Osteoblast (primary cell): ENCODE measurements at regions not wholly inside any gene's neighbourhood (a gene's known extent, or its start where the extent isn't known, plus 50 kb on each side); places are given as distances from the start of the nearest gene placed in this dataset.

Experiments used
- DNase-seq: peaks from one replicate; pipeline ENCODE4 v3.0.0; 2011; ENCODE audit warnings: low spot score, mixed read lengths; ENCODE audit not compliant: insufficient read length; ENCODE audit errors: missing footprints
- H2AFZ ChIP-seq: 2 replicates; pipeline ENCODE4 v1.6.0; 2011; ENCODE audit warnings: mild to moderate bottlenecking, low read length
- H3K27ac ChIP-seq: 2 replicates; pipeline ENCODE4 v1.5.1; 2011; ENCODE audit warnings: mild to moderate bottlenecking, low read depth, low read length, moderate library complexity
- H3K27me3 ChIP-seq: 2 replicates; pipeline ENCODE4 v1.6.0; 2012; ENCODE audit warnings: mild to moderate bottlenecking, control low read depth, inconsistent platforms, low read length, moderate library complexity; ENCODE audit not compliant: insufficient read depth
- H3K36me3 ChIP-seq: 2 replicates; pipeline ENCODE4 v1.5.1; 2011; ENCODE audit warnings: mild to moderate bottlenecking, low read length, control low read depth, moderate library complexity; ENCODE audit not compliant: insufficient read depth
- H3K4me1 ChIP-seq: 2 replicates; pipeline ENCODE4 v1.5.1; 2011; ENCODE audit warnings: mild to moderate bottlenecking, low read length, control low read depth, moderate library complexity; ENCODE audit not compliant: insufficient read depth
- H3K4me2 ChIP-seq: 2 replicates; pipeline ENCODE4 v1.6.0; 2011; ENCODE audit warnings: mild to moderate bottlenecking, low read length; ENCODE audit not compliant: insufficient read depth
- H3K4me3 ChIP-seq: fragments of 200-600 bp; sonication (generic); 3 replicates; pipeline ENCODE4 v1.5.1; 2012; ENCODE audit warnings: mild to moderate bottlenecking, low read length, inconsistent platforms; ENCODE audit not compliant: insufficient read depth
- H3K79me2 ChIP-seq: 2 replicates; pipeline ENCODE4 v1.6.0; 2012; ENCODE audit warnings: mild to moderate bottlenecking, low read length, control low read depth, inconsistent platforms; ENCODE audit not compliant: insufficient read depth
- H3K9me3 ChIP-seq: 2 replicates; pipeline ENCODE4 v1.5.1; 2011; ENCODE audit warnings: low read depth, low read length, control low read depth
- H4K20me1 ChIP-seq: 2 replicates; pipeline ENCODE4 v1.6.0; 2012; ENCODE audit warnings: mild to moderate bottlenecking, low read length, control low read depth; ENCODE audit not compliant: insufficient read depth
- CTCF ChIP-seq: IDR thresholded peaks from 2 replicates; pipeline ENCODE4 v1.5.1; 2011; ENCODE audit warnings: mild to moderate bottlenecking, low read depth, low read length, moderate library complexity; ENCODE audit errors: extremely low read depth

GRCh38 chr3:153706706-153707105, 414.5 kb upstream of the ARHGEF26 start:
- Histone ChIP-seq H3K4me2 (no peak overlapping the region), H3K9me3 (no peaks in the 10 kb centered on the region), H3K79me2 (no peaks in the 10 kb centered on the region), H3K4me3 (no peak overlapping the region), H3K27ac (no peak overlapping the region), H2AFZ (no peak overlapping the region), H3K4me1 (no peaks in the 10 kb centered on the region), H3K36me3 (no peaks in the 10 kb centered on the region), H3K27me3 (no peaks in the 10 kb centered on the region), H4K20me1 (no peaks in the 10 kb centered on the region)
- DNase-seq: no peak
- no peak for TF ChIP-seq CTCF

- no peak for DNase-seq
- Histone ChIP-seq H4K20me1 (no peaks in the 10 kb centered on the region), H3K4me1 (no peaks in the 10 kb centered on the region), H3K27ac (no peak overlapping the region), H3K4me3 (no peak overlapping the region), H3K27me3 (no peaks in the 10 kb centered on the region), H2AFZ (no peak overlapping the region), H3K36me3 (no peaks in the 10 kb centered on the region), H3K4me2 (no peak overlapping the region), H3K79me2 (no peaks in the 10 kb centered on the region), H3K9me3 (no peaks in the 10 kb centered on the region)
- no peak for TF ChIP-seq CTCF
Measured at GRCh38 chr3:153714016-153714415, 407.2 kb upstream of the ARHGEF26 start.

GRCh38 chr3:153714588-153715290, 406.5 kb upstream of the ARHGEF26 start:
- DNase-seq: no peak
- Histone ChIP-seq H3K27me3 (no peaks in the 10 kb centered on the region), H3K27ac (no peak overlapping the region), H3K79me2 (no peaks in the 10 kb centered on the region), H4K20me1 (no peaks in the 10 kb centered on the region), H2AFZ (no peak overlapping the region), H3K9me3 (no peaks in the 10 kb centered on the region), H3K4me2 (no peak overlapping the region), H3K4me1 (no peaks in the 10 kb centered on the region), H3K36me3 (no peaks in the 10 kb centered on the region), H3K4me3 (no peak overlapping the region)
- TF ChIP-seq CTCF: no peak

- Histone ChIP-seq H3K36me3 (no peaks in the 10 kb centered on the region), H3K27ac (no peak overlapping the region), H3K4me1 (no peaks in the 10 kb centered on the region), H3K9me3 (no peaks in the 10 kb centered on the region), H2AFZ (no peak overlapping the region), H3K4me3 (no peak overlapping the region), H4K20me1 (no peaks in the 10 kb centered on the region), H3K4me2 (no peak overlapping the region), H3K27me3 (no peaks in the 10 kb centered on the region), H3K79me2 (no peaks in the 10 kb centered on the region)
- DNase-seq: no peak
- no peak for TF ChIP-seq CTCF
Measured at GRCh38 chr3:153722157-153722556, 399.0 kb upstream of the ARHGEF26 start.
